Heart right ventricle (tissue), 16 donors: ENCODE measurements at regions not wholly inside any gene's neighbourhood (a gene's known extent, or its start where the extent isn't known, plus 50 kb on each side); places are given as distances from the start of the nearest gene placed in this dataset.

ENCODE experiments used
- ATAC-seq, 8 donors: fragments of 200-7000 bp; cut with Tn5 transposase; one replicate each; pipeline ENCODE4 v1.9.1; 2020; ENCODE audit warnings: mild to moderate bottlenecking in 8 of 8, moderate library complexity in 8 of 8, moderate number of reproducible peaks in 1 of 8
- DNase-seq, 2 donors: peaks; one replicate each; pipeline ENCODE4 v3.0.0-alpha.2; 2020
- H3K27ac ChIP-seq, 10 donors: fragments of 200-600 bp; sonication (generic) in 2 of 10; one replicate each; pipeline versions ENCODE4 v1.5.0 to v1.8.0; 2020 to 2022; ENCODE audit warnings: mild to moderate bottlenecking in 3 of 10
- H3K27me3 ChIP-seq, 7 donors: fragments of 200-600 bp; one replicate each; pipeline ENCODE4 v1.8.0; 2021 to 2022; ENCODE audit warnings: mild to moderate bottlenecking in 2 of 7
- H3K36me3 ChIP-seq, 9 donors: fragments of 200-600 bp; sonication (generic) in 1 of 9; one replicate each; pipeline versions ENCODE4 v1.5.0 to v1.8.0; 2020 to 2022; ENCODE audit warnings: mild to moderate bottlenecking in 2 of 9
- H3K4me1 ChIP-seq, 9 donors: fragments of 200-600 bp; sonication (generic) in 1 of 9; one replicate each; pipeline versions ENCODE4 v1.5.0 to v1.8.0; 2020 to 2022; ENCODE audit warnings: mild to moderate bottlenecking in 4 of 9
- H3K4me3 ChIP-seq, 10 donors: fragments of 200-600 bp; sonication (generic) in 2 of 10; one replicate each; pipeline versions ENCODE4 v1.5.0 to v1.8.0; 2020 to 2022; ENCODE audit warnings: mild to moderate bottlenecking in 7 of 10, moderate library complexity in 2 of 10
- H3K9me3 ChIP-seq, 11 donors: fragments of 200-600 bp in 10 of 11; sonication (generic) in 2 of 11; one replicate each; pipeline versions ENCODE4 v1.5.0 to v1.8.0; 2013 to 2022; ENCODE audit warnings: mild to moderate bottlenecking in 2 of 11, control low read depth in 1 of 11, moderate library complexity in 1 of 11
- WGBS, 2 donors: extraction: QIAGEN DNeasy Blood & Tissue Kit; methylation state at CpG; one replicate each; pipeline ENCODE4 v1.1.7; 2013; ENCODE audit warnings: inconsistent platforms in 1 of 2; 5-methylcytosine and 5-hydroxymethylcytosine counted together
- intact Hi-C, 10 donors: fragments of 100-400 bp; cut with DNase I; formaldehyde crosslinking; loops; one replicate each; pipeline versions ENCODE4 v1.11.1 to v1.14.2; 2022
- TF ChIP-seq, protein P1 (sequence below), 9 donors: fragments of 200-600 bp; sonication (generic) in 2 of 9; IDR thresholded peaks; one replicate each; pipeline versions ENCODE4 v1.5.0 to v1.8.0; 2021 to 2022; ENCODE audit warnings: antibody characterized with exemption in 9 of 9, mild to moderate bottlenecking in 5 of 9, moderate library complexity in 1 of 9
- donor health status: Arrhythmogenic right ventricular cardiomyopathy.
- donor health status: ischemic (EF 13 %, LVEDD 7.1; RV severe dilation, severe dysfunction).
- donor health status: healthy with polysubstance abuse.
- donor health status: DM: no; HTN: yes; CAD: no.
- donor health status: DM: no; HTN: no; CAD: no.
- donor health status: ischemic (EF 25% LVEDD 6.9; RV normal size, moderate dysfunction).
- donor health status: ischemic (EF 25% LVEDD 5.7; RV mildly dilated, moderate dysfunction).
- donor health status: healthy.
- donor health status: DM: yes; HTN: yes; CAD: no.
- donor health status: Ischemic cardiomyopathy.
- donor health status: ischemic (EF 35%, LVEDD 5.7; RV mildly dilated, moderate dysfunction).
- donor health status: nonischemic (EF 11% LVEDD 7.7; RV severe dilation, severe dysfunction).
- donor health status: DM: yes; HTN: yes; CAD: no.
- donor health status: PGD.
- donor health status: ischemic (EF 29% LVEDD 5.4; RV normal size, mild dysfunction).
- donor health status: nonischemic (EF 23%, LVEDD 6.1; RV moderate dilation, normal function).

DNA sequence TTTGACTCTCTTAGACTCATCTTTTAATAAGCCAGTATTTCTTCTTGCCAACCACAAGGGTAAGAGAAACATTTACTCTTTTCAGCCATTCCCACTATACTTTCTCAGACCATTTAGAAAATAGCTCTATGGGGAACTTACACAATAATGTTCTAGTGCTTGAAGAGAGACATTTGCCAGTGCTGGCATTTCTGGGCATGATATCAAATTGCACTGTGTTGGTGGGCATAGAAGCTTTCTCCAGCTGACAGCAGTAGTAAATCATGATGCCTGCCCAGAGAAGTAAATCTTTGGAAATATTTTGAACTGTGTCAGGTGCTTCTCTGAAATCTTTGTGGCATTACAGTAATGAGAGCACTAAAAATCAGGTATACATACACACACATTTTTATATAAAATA is 346.6 kb downstream of the CBLN2 start:
- peaks cover 0 to 15% (median 0%) of the 10 kb centered on the region in 11 donors for H3K9me3 ChIP-seq
- no peaks in the 10 kb centered on the region for H3K4me1 ChIP-seq
- DNase-seq: no peak
- no peak for ATAC-seq
- H3K4me3 ChIP-seq: no peak overlapping the region
- no peak overlapping the region for H3K27ac ChIP-seq
- intact Hi-C loops: no loop called here
- no peaks in the 10 kb centered on the region for H3K27me3 ChIP-seq
- TF ChIP-seq, protein P1, sequence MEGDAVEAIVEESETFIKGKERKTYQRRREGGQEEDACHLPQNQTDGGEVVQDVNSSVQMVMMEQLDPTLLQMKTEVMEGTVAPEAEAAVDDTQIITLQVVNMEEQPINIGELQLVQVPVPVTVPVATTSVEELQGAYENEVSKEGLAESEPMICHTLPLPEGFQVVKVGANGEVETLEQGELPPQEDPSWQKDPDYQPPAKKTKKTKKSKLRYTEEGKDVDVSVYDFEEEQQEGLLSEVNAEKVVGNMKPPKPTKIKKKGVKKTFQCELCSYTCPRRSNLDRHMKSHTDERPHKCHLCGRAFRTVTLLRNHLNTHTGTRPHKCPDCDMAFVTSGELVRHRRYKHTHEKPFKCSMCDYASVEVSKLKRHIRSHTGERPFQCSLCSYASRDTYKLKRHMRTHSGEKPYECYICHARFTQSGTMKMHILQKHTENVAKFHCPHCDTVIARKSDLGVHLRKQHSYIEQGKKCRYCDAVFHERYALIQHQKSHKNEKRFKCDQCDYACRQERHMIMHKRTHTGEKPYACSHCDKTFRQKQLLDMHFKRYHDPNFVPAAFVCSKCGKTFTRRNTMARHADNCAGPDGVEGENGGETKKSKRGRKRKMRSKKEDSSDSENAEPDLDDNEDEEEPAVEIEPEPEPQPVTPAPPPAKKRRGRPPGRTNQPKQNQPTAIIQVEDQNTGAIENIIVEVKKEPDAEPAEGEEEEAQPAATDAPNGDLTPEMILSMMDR (IDR thresholded peaks at IDR 0.05): no peak
- H3K36me3 ChIP-seq: no peaks in the 10 kb centered on the region

DNA sequence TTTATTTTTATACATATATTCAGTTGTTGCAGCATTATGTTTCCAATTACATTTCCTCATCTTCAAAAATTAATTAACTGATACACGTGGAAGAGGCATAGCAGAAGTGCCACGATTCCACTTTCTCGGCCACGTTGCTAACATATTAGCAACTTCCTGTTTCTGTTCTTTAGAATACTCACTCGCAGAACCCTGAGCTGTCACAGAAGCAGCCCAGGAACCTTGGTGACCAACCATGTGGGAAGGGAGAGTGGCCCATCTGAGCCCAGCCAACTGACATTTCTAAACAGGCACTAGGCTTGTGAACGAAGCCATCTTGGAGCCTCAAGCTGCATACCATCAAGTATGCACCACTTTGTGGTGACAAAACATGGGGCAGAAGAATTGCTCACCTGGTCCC is 350.1 kb downstream of the CBLN2 start:
- ATAC-seq (no peak), DNase-seq (no peak)
- Histone ChIP-seq H3K4me1 (no peaks in the 10 kb centered on the region), H3K36me3 (no peaks in the 10 kb centered on the region), H3K27ac (no peak overlapping the region), H3K9me3 (peaks cover 0 to 21% (median 0%) of the 10 kb centered on the region in 11 donors), H3K27me3 (no peaks in the 10 kb centered on the region), H3K4me3 (no peak overlapping the region)
- intact Hi-C loops: no loop called here
- TF ChIP-seq, protein P1 (IDR thresholded peaks at IDR 0.05): no peak
- 76 to 84% methylated on average over 6 of the region's 6 CpGs for WGBS, 2 donors

DNA sequence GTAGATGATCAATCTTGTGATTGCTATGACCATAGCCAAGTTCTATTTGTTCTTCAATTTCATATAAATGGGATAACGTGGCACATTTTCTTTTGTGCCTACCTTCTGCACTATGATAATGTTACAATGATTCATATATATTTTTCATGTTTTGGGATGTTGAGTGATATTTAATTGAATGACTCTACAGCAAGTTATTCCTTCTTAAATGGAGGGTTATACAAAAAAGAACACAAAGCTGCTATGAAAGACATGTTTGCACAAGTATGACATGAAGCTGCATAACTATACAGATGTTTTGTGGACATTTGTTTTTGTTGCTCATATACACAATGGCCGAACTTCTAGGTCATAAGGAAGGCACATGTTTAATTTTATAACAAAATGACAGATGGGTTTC is 356.2 kb downstream of the CBLN2 start:
- ATAC-seq: no peak
- TF ChIP-seq, protein P1 (IDR thresholded peaks at IDR 0.05): no peak
- peaks cover 0 to 14% (median 0%) of the 10 kb centered on the region in 11 donors for H3K9me3 ChIP-seq
- H3K27ac ChIP-seq: no peak overlapping the region
- H3K27me3 ChIP-seq: no peaks in the 10 kb centered on the region
- no peak for DNase-seq
- H3K4me3 ChIP-seq: no peak overlapping the region
- intact Hi-C loops: no loop called here
- no peaks in the 10 kb centered on the region for H3K4me1 ChIP-seq
- no peaks in the 10 kb centered on the region for H3K36me3 ChIP-seq
- 74 to 79% methylated on average over 2 of the region's 2 CpGs for WGBS, 2 donors

DNA sequence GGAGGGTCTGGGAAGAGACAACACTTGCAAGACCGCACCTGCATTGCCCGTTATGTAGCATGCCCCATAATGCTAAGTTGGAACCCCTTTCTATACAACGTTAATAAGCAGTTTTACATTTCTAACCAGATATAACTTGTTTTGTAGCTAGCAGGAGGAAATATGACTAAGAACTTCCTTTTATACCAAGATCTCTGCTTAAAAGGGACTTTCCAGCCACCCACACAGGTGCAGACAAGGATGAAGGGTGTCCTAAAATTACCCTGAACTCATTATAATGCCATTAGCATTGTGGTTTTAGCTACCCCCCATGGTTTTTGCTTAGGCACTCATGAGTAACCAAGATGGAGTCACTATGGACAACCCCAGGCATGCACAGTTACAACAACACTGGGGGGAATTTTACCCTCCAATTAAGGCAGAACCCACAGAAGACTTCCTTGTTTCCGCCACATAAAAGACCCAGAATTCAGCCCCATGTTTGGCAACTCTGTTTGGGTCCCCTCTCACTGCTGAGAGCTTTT is 362.8 kb downstream of the CBLN2 start:
- no peaks in the 10 kb centered on the region for H3K36me3 ChIP-seq
- H3K9me3 ChIP-seq: peaks cover 0 to 25% (median 4%) of the 10 kb centered on the region in 11 donors
- no peak for DNase-seq
- intact Hi-C loops: no loop called here
- no peaks in the 10 kb centered on the region for H3K27me3 ChIP-seq
- no peaks in the 10 kb centered on the region for H3K4me1 ChIP-seq
- no peak overlapping the region for H3K27ac ChIP-seq
- no peak for ATAC-seq
- 74 to 87% methylated on average over 4 of the region's 4 CpGs for WGBS, 2 donors
- TF ChIP-seq, protein P1 (IDR thresholded peaks at IDR 0.05): no peak
- H3K4me3 ChIP-seq: no peak overlapping the region
